AG04449 (cell line): ENCODE measurements at regions not wholly inside any gene's neighbourhood (a gene's known extent, or its start where the extent isn't known, plus 50 kb on each side); places are given as distances from the start of the nearest gene placed in this dataset.

Experiments used
- CTCF ChIA-PET: fragments of 350-600 bp; formaldehyde crosslinking; extraction: SDS; loops from one replicate; lab custom pipeline; 2021; ENCODE audit warnings: antibody characterized with exemption; lab: Yijun Ruan, JAX
- POLR2A ChIA-PET: fragments of 400-600, 350-600 bp; formaldehyde crosslinking; extraction: SDS; loops from one replicate; lab custom pipeline; 2020; ENCODE audit warnings: antibody characterized with exemption, inconsistent platforms; lab: Yijun Ruan, JAX
- DNase-seq: peaks from one replicate; pipeline ENCODE4 v3.0.0-alpha.2; 2010; ENCODE audit warnings: low read depth, low spot score
- H3K4me3 ChIP-seq: 2 replicates; pipeline ENCODE4 v1.5.1; 2011; ENCODE audit warnings: low read depth, mild to moderate bottlenecking, control low read depth, low read length
- CTCF ChIP-seq: IDR thresholded peaks from one replicate; pipeline ENCODE4 v1.5.1; 2011; ENCODE audit warnings: mild to moderate bottlenecking, moderate library complexity, low read length, control low read depth, inconsistent platforms; ENCODE audit not compliant: insufficient read depth; ENCODE audit errors: missing control alignments

- no peak overlapping the region for H3K4me3 ChIP-seq
- POLR2A ChIA-PET: no interaction called here
- DNase-seq: no peak
- no peak for TF ChIP-seq CTCF
- CTCF ChIA-PET: interaction anchor here (0.8 kb wide), 1 partner anchor 9 kb away, joined by 4 read pairs; no protein-coding TSS in a partner anchor
These were observed 216.0 kb upstream of the DAAM1 start for GRCh38 chr14:58972233-58973017.

DNA sequence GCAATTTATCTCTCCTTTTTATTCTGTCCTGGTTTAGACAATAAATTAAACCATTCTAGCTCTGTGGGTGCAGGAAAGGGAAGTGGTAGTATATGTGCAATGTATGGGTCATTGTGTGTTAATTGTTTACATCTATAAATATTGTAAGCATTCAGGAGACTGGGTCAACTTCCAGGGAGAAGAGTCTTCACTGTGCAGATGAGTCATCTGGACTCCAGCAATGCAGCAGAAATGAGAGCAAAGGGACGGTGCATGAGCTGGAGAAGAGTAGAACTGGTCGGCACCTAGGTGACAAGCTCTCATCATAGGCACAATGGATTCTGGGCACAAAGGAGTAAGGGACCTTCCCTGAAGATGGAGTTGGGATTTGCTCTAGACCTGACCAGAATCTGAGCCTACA is 211.1 kb upstream of the DAAM1 start:
- TF ChIP-seq CTCF: no peak
- DNase-seq: no peak
- H3K4me3 ChIP-seq: no peak overlapping the region
- POLR2A ChIA-PET: no interaction called here
- CTCF ChIA-PET: interaction anchor here (1.4 kb wide), 1 partner anchor 44 kb away, joined by 4 read pairs; no protein-coding TSS in a partner anchor

DNA sequence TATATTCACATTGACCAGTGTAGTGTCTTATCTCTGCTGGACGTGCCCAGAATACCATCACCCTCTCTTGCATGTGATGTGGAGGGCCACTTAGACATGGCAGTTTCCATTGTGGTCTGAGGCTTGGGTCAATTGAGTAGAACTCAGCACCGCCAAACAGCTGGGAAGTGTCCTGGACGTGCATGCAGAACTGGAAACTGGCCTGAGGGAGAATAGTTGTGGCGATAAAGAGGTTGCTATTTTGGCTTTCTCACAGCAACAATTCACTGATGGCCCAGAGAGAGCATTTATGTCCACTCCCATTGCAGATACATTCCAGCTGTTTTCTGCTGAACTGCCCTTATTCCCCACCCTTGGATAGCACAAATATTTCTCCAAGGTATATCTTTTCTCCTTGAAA is 210.1 kb upstream of the DAAM1 start:
- ChIA-PET CTCF (interaction anchor here (1.4 to 1.6 kb wide), 2 partner anchors 10 to 43 kb away, joined by 4 read pairs; no protein-coding TSS in a partner anchor), POLR2A (no interaction called here)

DNA sequence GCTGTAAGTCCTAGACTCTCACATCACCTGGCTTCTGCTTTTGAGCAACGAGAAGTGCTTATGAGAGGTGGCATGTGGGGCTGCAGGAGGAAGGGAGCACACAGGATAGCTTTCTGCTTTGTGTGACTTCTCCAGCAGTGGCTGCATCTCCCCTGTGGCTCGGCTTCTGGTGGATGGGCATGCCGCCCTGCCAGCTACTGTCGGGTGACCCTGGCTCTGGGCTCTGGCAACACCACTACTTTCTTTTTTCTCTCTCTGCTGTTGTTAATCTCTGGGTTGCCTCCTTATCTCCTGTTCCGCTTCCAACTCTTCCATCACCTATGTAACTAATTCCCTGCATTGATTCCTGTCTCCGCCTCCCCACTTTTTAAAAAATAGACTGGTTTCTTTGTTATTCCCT is 209.1 kb upstream of the DAAM1 start:
- CTCF ChIA-PET: interaction anchor here (1.6 kb wide), 1 partner anchor 11 kb away, joined by 4 read pairs; no protein-coding TSS in a partner anchor
- POLR2A ChIA-PET: no interaction called here
- no peak for TF ChIP-seq CTCF
- no peak overlapping the region for H3K4me3 ChIP-seq
- DNase-seq: no peak

More for the DNA sequence above, 210.1 kb upstream of the DAAM1 start:
- DNase-seq: no peak
- no peak for TF ChIP-seq CTCF
- no peak overlapping the region for H3K4me3 ChIP-seq

- H3K4me3 ChIP-seq: no peak overlapping the region
- CTCF ChIA-PET: interaction anchor here (1.4 kb wide), 1 partner anchor 12 kb away, joined by 4 read pairs; no protein-coding TSS in a partner anchor
- no peak for TF ChIP-seq CTCF
- DNase-seq: no peak
- POLR2A ChIA-PET: no interaction called here
These were observed 206.6 kb upstream of the DAAM1 start for GRCh38 chr14:58981840-58982239.

GRCh38 chr14:58985786-58986185 is 202.7 kb upstream of the DAAM1 start:
- no peak for TF ChIP-seq CTCF
- POLR2A ChIA-PET: no interaction called here
- no peak overlapping the region for H3K4me3 ChIP-seq
- no peak for DNase-seq
- CTCF ChIA-PET: no interaction called here
